ENCODE measurements at regions not wholly inside any gene's neighbourhood (a gene's known extent, or its start where the extent isn't known, plus 50 kb on each side); places are given as distances from the start of the nearest gene placed in this dataset.

GRCh38 chr22:27223317-27224177 is 566.2 kb downstream of the MIAT start:
- DNase-seq (ENCODE audit: low read depth) = peak; percentile 91

- no peak for DNase-seq (ENCODE audit: low read depth)
Measured at GRCh38 chr22:27224485-27225374, 567.3 kb downstream of the MIAT start.

DNA sequence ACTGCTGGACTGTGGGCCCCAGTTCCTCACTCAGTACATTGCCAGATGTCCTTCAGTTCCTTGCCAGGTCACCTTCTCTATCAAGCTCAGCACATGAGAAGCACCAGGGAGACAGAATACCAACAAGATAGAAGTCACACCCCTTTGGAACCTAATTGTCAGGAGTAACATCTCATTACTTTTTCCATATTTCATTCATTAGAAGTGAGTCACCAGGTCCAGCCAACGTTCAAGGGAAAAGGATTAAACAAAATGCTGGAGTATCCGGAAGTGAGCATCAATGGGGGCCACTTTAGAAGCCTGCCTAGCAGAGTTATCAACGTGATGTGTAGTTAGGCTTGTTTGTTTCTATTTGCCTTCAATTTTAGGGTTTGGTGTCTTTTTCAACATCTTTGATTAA is 569.3 kb downstream of the MIAT start:
- DNase-seq (ENCODE audit: low read depth) = no peak

DNA sequence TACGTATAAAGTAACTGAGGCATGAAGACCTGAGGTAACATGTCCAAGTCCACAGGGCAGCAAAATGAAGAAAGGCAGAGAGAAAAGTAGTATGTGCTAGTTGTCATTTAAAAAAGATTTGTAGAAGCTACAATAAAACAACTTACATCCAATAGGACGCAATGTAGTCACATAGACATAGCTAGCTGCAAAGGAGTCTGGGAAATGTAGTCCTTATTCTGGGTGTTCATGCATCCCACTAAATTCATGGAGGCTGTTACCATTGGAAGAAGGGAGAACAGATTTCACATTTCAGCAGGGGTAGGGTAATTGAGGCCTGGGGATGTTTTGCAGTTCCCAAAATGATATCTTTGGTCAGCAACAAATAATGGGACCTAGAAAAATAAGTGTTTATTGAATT is 571.4 kb downstream of the MIAT start:
- no peak for DNase-seq (ENCODE audit: low read depth)

DNA sequence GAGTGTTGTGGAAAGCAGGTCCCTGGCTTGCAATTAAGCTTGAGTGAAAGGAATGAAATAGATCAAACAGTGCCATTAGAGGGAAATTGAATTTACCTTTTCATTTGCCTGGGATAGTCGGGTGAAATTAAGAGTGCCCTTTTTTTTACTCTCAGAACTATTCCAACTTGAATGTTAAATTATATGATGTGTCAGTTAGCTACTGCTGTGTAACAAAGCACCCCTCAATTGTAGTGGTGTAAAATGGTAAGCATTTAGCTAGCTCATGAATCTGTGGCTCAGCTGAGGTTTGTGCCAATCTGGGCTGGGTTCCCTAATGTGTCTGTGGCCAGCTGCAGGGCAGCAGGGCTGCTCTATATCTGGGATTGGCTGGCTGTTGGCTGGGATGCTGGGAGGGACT is 571.4 kb downstream of the MN1 start:
- DNase-seq (ENCODE audit: low read depth) = no peak

- DNase-seq (ENCODE audit: low read depth) = no peak
Measured at GRCh38 chr22:27231266-27231665, 570.3 kb downstream of the MN1 start.

DNA sequence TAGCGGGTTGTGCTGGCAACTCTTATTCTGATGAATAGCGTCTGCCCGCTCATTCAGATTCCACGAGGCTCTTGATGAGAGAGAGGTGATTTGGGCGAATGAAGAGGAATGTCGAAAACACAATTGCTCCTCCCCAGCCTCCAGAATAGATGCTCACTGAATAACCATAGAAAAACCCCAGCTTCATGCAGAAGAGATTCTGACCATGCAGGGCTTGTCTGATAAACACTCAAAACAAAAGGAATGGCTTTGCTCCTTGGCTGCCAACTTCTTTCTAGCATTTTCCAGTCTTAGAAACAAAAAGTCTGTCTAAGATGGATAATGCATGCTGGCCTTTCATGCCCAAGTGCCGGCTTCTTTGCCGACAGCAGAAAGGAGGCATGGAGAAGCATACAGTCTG is 569.5 kb downstream of the MN1 start:
- no peak for DNase-seq (ENCODE audit: low read depth)

DNA sequence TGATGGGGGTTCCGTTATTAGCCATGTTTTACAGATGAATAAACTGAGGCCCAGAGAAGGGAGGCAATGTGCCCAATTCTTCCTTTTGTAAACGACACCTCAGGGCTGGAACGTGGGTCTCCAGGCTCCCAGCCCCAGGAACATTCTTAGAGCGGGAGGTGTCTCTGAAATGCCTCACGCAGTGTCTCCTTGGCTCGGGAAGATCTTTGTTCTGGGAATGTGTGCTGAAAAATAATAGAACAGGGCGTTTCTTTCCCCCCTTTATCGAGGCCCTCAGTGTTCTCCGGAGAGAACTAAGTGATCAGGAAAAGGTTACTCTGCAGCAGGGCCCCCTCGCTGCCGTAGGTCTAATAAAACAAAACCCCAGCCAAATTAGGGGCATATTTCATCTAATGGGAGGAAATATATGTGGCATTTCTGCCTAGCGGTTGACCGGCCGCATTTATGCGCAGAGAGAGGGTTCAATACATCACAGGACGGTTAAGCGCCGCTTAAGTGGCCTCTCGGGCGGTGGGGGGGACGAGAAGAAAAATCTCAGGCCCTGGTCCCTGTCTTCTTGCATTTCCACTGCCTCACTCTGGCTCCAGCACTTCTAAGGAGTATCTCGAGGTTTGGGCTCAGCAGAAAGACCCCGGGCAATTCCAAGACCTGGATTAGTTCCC is 564.3 kb downstream of the MN1 start:
- no peak for DNase-seq (ENCODE audit: low read depth)

GRCh38 chr22:27238935-27239510 is 562.5 kb downstream of the MN1 start:
- peak; percentile 76 for DNase-seq (ENCODE audit: low read depth)

DNA sequence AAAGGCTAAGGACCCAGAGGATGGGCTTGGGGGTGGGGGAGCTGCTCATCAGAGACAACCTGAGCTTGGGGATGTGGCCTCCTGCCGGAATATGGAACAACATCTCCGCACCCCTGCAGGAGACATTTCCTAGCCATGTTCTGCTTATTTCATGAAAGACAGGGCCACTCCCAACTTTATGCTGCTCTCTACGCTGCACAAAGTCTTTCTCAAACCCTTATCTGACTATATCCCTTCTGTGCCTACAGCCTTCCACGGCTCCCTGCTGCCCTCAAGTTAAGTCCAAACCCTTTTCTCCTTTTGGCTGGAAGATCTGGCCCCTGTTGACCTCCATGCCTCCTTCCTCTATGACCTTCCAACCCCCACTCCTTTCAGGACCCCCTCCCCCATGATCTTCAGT is 562.0 kb downstream of the MN1 start:
- DNase-seq (ENCODE audit: low read depth) = no peak

GRCh38 chr22:27240298-27241075 is 561.1 kb downstream of the MN1 start:
- DNase-seq (ENCODE audit: low read depth) = no peak

GRCh38 chr22:27241430-27242321 is 559.9 kb downstream of the MN1 start:
- DNase-seq (ENCODE audit: low read depth) = no peak

- no peak for DNase-seq (ENCODE audit: low read depth)
Measured at GRCh38 chr22:27242474-27242873, 559.1 kb downstream of the MN1 start.

- DNase-seq (ENCODE audit: low read depth) = no peak
Measured at GRCh38 chr22:27242917-27243589, 558.5 kb downstream of the MN1 start.

- DNase-seq (ENCODE audit: low read depth) = no peak
Measured at GRCh38 chr22:27244328-27244727, 557.2 kb downstream of the MN1 start.

DNA sequence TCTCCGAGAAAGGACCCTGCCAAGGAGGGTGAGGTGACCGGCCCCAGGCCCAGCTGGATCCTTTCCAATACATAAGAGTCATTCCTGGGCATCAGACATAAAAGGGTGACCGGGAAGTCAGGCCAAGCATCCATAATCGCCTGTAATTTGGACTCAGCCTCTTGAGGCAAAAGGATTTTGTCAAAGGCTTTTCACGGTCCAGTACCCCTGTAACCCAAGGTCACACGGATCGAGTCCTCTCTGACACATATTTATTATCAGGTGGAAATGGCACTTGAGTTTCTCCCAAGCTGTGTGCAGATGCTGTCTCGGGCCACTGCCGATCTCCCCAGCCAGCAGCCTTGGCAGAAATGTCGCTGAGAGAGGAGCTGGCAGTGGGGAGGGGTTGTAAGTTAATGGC is 556.5 kb downstream of the MN1 start:
- DNase-seq (ENCODE audit: low read depth) = no peak

DNA sequence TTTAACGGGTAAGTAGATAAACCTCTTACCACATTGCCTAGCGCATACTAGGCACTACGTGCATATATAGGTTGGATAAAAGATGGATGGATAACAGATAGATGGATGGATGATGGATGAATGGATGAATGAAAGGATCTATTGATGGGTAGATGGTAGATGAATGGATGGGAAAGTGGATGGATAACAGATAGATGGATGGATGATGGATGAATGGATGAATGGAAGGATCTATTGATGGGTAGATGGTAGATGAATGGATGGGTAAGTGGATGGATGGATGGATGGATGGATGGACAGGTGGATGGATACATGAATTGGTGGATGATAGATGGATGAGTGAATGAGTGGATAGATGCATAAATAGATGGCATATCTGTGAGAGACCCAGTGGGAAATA is 555.0 kb downstream of the MN1 start:
- DNase-seq (ENCODE audit: low read depth) = no peak

- DNase-seq (ENCODE audit: low read depth) = no peak
Measured at GRCh38 chr22:27247701-27248434, 553.7 kb downstream of the MN1 start.

GRCh38 chr22:27250418-27250817 is 551.1 kb downstream of the MN1 start:
- DNase-seq (ENCODE audit: low read depth) = no peak
